SU-DHL-6 (cell line): ENCODE measurements at regions not wholly inside any gene's neighbourhood (a gene's known extent, or its start where the extent isn't known, plus 50 kb on each side); places are given as distances from the start of the nearest gene placed in this dataset.

Experiments
- H2AFZ ChIP-seq: fragments of 200-600 bp; sonication (generic); 2 replicates; pipeline ENCODE4 v1.6.1; 2014; ENCODE audit warnings: low read depth, mild to moderate bottlenecking, moderate library complexity, mixed read lengths, antibody characterized with exemption, low read length; ENCODE audit not compliant: severe bottlenecking
- H3F3A ChIP-seq: fragments of 200-600 bp; shearing (Covaris generic); 2 replicates; pipeline ENCODE4 v1.6.0; 2016; ENCODE audit warnings: antibody characterized with exemption, mild to moderate bottlenecking; ENCODE audit not compliant: insufficient read depth
- H3K27ac ChIP-seq: fragments of 200-600 bp; sonication (generic); 2 replicates; pipeline ENCODE4 v1.5.1; 2016; ENCODE audit warnings: low read depth, mild to moderate bottlenecking, low read length, moderate library complexity, mixed read lengths
- H3K27me3 ChIP-seq: fragments of 200-600 bp; sonication (generic), shearing (Covaris generic); 2 replicates; pipeline ENCODE4 v1.6.0; 2014; ENCODE audit warnings: mild to moderate bottlenecking, low read length
- H3K36me3 ChIP-seq: fragments of 200-600 bp; sonication (generic); 2 replicates; pipeline ENCODE4 v1.6.1; 2014; ENCODE audit warnings: mild to moderate bottlenecking, low read length, mixed read lengths
- H3K4me2 ChIP-seq: fragments of 300-600, 200-600 bp; shearing (Covaris generic), sonication (generic); 2 replicates; pipeline ENCODE4 v1.6.0; 2014; ENCODE audit warnings: low read length, low read depth, mild to moderate bottlenecking; ENCODE audit not compliant: poor library complexity, severe bottlenecking
- H3K4me3 ChIP-seq: fragments of 200-600 bp; sonication (generic); 2 replicates; pipeline ENCODE4 v1.5.1; 2014; ENCODE audit warnings: antibody characterized with exemption, low read length, mild to moderate bottlenecking, mixed read lengths; ENCODE audit not compliant: insufficient read depth, poor library complexity, severe bottlenecking
- H3K79me2 ChIP-seq: fragments of 200-600 bp; sonication (generic); 2 replicates; pipeline ENCODE4 v1.6.1; 2014; ENCODE audit warnings: mild to moderate bottlenecking, low read length, moderate library complexity; ENCODE audit not compliant: insufficient read depth
- H3K9ac ChIP-seq: fragments of 200-600 bp; sonication (generic); 2 replicates; pipeline ENCODE4 v1.7.0; 2014; ENCODE audit warnings: mild to moderate bottlenecking, low read length
- H3K9me2 ChIP-seq: fragments of 200-600 bp; sonication (generic); replicated peaks from 2 replicates; pipeline ENCODE4 v1.6.1; 2014; ENCODE audit warnings: low read length; ENCODE audit not compliant: insufficient read depth
- H3K9me3 ChIP-seq: fragments of 200-600 bp; sonication (generic); 2 replicates; pipeline ENCODE4 v1.6.1; 2014; ENCODE audit warnings: low read length, mixed read lengths; ENCODE audit not compliant: insufficient read depth
- H4K20me1 ChIP-seq: fragments of 200-600 bp; sonication (generic); 2 replicates; pipeline ENCODE4 v1.6.1; 2014; ENCODE audit warnings: low read depth, mild to moderate bottlenecking, antibody characterized with exemption, low read length, moderate library complexity, mixed read lengths
- CTCF ChIP-seq: fragments of 200-600 bp; sonication (generic); IDR thresholded peaks from one replicate; pipeline ENCODE4 v1.5.1; 2017; ENCODE audit warnings: antibody characterized with exemption, mild to moderate bottlenecking, low read length, moderate library complexity; ENCODE audit not compliant: insufficient read depth, poor library complexity, severe bottlenecking
- EZH2phosphoT487 ChIP-seq: fragments of 200-600 bp; sonication (generic), shearing (Covaris generic); conservative IDR thresholded peaks from 2 replicates; pipeline ENCODE4 v1.6.1; 2018; ENCODE audit warnings: mild to moderate bottlenecking, antibody characterized with exemption, low read length, moderate library complexity, mixed read lengths

GRCh38 chr5:5883146-5883545 lies 460.7 kb downstream of the ICE1 start:
- Histone ChIP-seq H3K4me2 (no peak overlapping the region), H3K36me3 (no peaks in the 10 kb centered on the region), H3K9ac (no peak overlapping the region), H3K4me3 (no peak overlapping the region), H3K9me2 (no peaks in the 10 kb centered on the region), H3K79me2 (no peaks in the 10 kb centered on the region), H3F3A (no peaks in the 10 kb centered on the region), H3K27me3 (no peaks in the 10 kb centered on the region), H3K27ac (no peak overlapping the region), H3K9me3 (no peaks in the 10 kb centered on the region), H4K20me1 (no peaks in the 10 kb centered on the region), H2AFZ (no peak overlapping the region)
- no peak for TF ChIP-seq EZH2phosphoT487
- no peak for TF ChIP-seq CTCF

- Histone ChIP-seq H3K27me3 (no peaks in the 10 kb centered on the region), H3K79me2 (no peaks in the 10 kb centered on the region), H3K4me3 (no peak overlapping the region), H2AFZ (no peak overlapping the region), H3K9me2 (no peaks in the 10 kb centered on the region), H3K36me3 (no peaks in the 10 kb centered on the region), H3K9ac (no peak overlapping the region), H3K9me3 (no peaks in the 10 kb centered on the region), H3K27ac (no peak overlapping the region), H4K20me1 (no peaks in the 10 kb centered on the region), H3K4me2 (no peak overlapping the region), H3F3A (no peaks in the 10 kb centered on the region)
- TF ChIP-seq EZH2phosphoT487 (no peak), CTCF (no peak)
These were observed 460.2 kb downstream of the ICE1 start for GRCh38 chr5:5882706-5883105.

- Histone ChIP-seq H3K36me3 (no peaks in the 10 kb centered on the region), H2AFZ (no peak overlapping the region), H3K9me2 (no peaks in the 10 kb centered on the region), H3K9ac (no peak overlapping the region), H3K27me3 (no peaks in the 10 kb centered on the region), H4K20me1 (no peaks in the 10 kb centered on the region), H3K4me3 (no peak overlapping the region), H3K27ac (no peak overlapping the region), H3K9me3 (no peaks in the 10 kb centered on the region), H3F3A (no peaks in the 10 kb centered on the region), H3K4me2 (no peak overlapping the region), H3K79me2 (no peaks in the 10 kb centered on the region)
- TF ChIP-seq EZH2phosphoT487 (no peak), CTCF (peak; percentile 16)
These were observed 458.8 kb downstream of the ICE1 start for GRCh38 chr5:5881294-5881693.
